WI38 (cell line): ENCODE measurements at regions not wholly inside any gene's neighbourhood (a gene's known extent, or its start where the extent isn't known, plus 50 kb on each side); places are given as distances from the start of the nearest gene placed in this dataset.

ENCODE experiments used
- H3K4me3 ChIP-seq: 2 replicates; pipeline ENCODE4 v1.5.1; 2011; ENCODE audit warnings: low read depth, mild to moderate bottlenecking, control low read depth, low read length
- CTCF ChIP-seq: IDR thresholded peaks from 2 replicates; pipeline ENCODE4 v1.5.1; 2012; ENCODE audit warnings: low read depth, mild to moderate bottlenecking, control low read depth, low read length

GRCh38 chr5:99621772-99622681 is 693.2 kb upstream of the CHD1 start:
- TF ChIP-seq CTCF, result no peak
- H3K4me3 ChIP-seq, result no peak overlapping the region

- TF ChIP-seq CTCF, result no peak
- no peak overlapping the region for H3K4me3 ChIP-seq
Observed at GRCh38 chr5:99617335-99617734, 688.5 kb upstream of the CHD1 start.

GRCh38 chr5:99614888-99615287 is 686.1 kb upstream of the CHD1 start:
- TF ChIP-seq CTCF, result no peak
- H3K4me3 ChIP-seq, result no peak overlapping the region

DNA sequence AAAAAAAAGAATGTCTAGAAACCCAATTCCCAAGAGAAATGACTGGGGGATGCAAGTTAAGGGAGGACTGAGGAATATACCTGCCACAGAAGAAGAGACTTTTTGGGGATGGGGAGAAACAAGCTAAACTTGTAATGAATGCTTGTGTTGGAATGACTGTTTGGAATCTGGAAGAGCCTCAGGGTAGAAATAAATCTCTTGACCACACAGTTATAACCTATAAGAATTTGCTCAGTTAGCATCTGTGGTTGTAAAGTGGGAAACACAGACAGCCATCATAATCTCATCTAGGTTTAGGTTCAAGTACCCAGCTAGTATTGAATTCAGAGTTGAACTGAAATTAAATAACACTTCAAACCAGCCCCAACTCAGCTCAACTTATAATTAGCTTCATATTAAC is 678.3 kb upstream of the CHD1 start:
- H3K4me3 ChIP-seq, result no peak overlapping the region
- TF ChIP-seq CTCF, result no peak

DNA sequence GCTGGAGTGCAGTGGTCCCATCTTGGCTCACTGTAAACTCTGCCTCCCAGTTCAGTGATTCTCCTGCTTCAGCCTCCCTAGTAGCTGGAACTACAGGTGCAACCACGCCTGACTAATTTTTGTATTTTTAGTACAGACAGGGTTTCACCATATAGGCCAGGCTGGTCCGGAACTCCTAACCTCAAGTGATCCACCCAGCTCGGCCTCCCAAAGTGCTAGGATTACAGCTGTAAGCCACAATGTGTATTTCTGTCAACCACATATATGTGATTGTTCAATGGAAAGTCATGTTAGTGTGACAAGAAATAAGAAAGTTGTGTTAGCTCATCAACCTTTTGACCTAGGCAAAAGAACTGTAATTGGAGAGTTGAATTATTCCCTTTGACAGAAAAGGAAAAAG is 677.1 kb upstream of the CHD1 start:
- H3K4me3 ChIP-seq, result no peak overlapping the region
- TF ChIP-seq CTCF, result no peak

GRCh38 chr5:99600952-99601351 is 672.1 kb upstream of the CHD1 start:
- no peak for TF ChIP-seq CTCF

GRCh38 chr5:99590806-99591205 is 662.0 kb upstream of the CHD1 start:
- H3K4me3 ChIP-seq, result no peak overlapping the region
- no peak for TF ChIP-seq CTCF

More at GRCh38 chr5:99600952-99601351, 672.1 kb upstream of the CHD1 start:
- no peak overlapping the region for H3K4me3 ChIP-seq
